HG03039 (cell line): ENCODE measurements at regions not wholly inside any gene's neighbourhood (a gene's known extent, or its start where the extent isn't known, plus 50 kb on each side); places are given as distances from the start of the nearest gene placed in this dataset.
"Not testable (repeated sequence)": the region's sequence is repeated elsewhere in the genome, so short reads cannot be mapped to it uniquely, and the experiment has no call there.

Experiments used
- ATAC-seq: cut with Tn5 transposase; IDR thresholded peaks from one replicate; pipeline ENCODE4 v1.9.1; 2021; ENCODE audit warnings: mild to moderate bottlenecking, moderate library complexity; ENCODE audit not compliant: unreplicated experiment

- no peak for ATAC-seq
Observed at GRCh38 chr10:9061871-9062270, 1007.4 kb downstream of the GATA3 start.

DNA sequence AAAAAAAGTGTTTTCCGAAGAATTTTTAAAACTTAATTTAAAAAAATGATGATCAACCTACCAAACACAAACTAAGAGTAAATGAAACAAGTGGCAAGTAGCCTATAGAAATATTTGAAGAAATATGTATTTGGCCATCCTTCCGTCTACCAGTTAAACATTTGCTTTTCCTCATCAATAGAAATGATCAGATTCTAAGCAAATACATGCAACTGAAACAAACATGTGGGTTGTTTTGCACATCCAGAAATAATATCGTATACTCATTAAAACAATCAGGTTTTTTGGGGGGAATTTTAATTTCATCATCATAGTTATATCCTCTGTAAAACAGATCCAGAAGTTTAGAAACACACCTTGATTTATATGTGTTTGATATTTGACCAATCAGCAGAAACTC is 1011.7 kb downstream of the GATA3 start:
- ATAC-seq = no peak

DNA sequence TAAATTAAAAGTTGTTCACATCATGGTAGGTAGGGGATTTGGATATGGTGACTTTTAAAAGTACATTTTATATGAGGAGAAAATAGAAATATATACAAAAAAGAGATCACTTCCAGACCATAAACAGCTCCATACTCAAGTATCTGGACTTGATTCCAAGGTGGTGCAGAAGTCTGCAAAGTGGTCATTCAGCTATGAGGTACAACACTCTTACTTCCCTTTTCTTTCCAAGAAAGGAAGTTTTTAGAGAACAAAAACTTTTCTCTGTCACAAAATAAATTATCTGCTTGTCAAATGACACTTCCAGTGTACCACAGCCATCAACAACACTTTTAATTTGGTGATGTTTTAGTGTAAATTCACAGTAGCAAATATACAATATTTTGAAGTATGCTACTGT is 1013.5 kb downstream of the GATA3 start:
- no peak for ATAC-seq

DNA sequence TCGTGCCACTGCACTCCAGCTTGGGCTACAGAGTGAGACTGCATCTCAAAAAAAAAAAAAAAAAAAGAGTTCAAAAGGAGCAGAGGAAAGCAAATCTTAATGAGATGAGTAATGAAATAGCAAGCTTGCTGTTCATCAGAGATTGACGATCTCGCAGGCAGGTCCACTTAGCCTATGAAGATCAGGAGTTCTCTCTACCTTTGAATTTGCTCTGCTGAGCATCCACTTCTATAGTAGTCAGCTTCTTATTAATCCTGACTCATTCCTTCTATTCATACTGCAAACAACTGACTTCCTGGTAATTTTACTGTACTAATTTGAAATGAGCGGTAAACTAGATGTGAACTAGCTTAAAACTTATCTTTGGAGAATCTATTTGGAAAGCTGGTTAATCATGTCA is 1014.6 kb downstream of the GATA3 start:
- ATAC-seq = no peak

GRCh38 chr10:9075420-9075819 is 1020.9 kb downstream of the GATA3 start:
- no peak for ATAC-seq

DNA sequence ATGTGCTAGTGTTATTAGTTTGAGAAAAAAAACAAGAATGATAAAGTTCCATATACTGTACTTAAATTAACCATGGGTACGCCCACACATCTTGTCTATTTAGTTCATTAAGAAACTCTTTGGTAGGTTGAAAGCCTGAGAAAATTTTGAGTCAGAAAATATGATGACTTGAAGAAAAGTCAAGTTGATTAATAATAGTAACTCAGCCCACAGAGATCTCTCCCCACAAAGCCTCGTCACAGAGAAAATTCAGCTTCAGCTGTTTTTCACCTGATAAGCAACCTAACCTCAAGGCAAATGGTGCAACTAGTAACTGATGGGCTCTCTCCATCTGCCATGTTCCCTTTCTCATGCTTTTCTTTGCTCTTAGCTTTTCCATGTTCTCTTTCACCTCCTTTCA is 1021.6 kb downstream of the GATA3 start:
- ATAC-seq = no peak

DNA sequence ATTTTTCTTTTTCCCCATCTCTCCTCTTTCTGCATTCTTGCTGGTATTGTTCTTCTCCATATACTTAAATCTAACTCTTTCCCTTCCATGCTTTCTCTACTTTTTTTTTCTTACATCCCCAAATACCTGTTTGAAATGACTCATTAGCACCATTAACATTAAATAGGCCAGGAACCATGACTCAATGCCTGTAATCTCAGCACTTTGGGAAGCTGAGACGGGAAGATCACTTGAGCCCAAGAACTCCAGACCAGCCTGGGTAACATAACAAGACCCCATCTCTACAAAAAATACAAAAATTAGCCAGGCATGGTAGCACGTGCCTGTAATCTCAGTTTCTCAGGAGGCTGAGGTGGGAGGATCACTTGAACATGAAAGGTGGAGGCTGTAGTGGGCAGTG is 1026.8 kb downstream of the GATA3 start:
- ATAC-seq = no peak

DNA sequence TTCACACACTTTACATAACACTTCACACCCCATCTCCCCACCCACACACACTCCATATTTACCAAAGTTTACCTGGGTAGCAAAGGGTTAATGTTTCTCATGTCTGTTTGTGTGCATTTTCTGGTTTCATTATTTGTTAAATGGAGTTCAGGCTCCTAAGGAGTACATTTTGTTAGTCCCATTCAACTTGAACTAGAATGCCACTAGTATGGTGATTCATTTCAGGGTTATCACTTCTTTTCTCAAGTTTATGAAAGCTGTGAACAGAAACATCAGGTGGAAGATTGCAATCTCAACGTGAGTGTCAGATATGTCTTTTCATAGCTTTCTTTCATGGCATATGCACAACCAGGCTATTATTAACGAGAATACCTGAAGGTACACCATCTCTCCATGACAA is 1027.5 kb downstream of the GATA3 start:
- no peak for ATAC-seq

- no peak for ATAC-seq
Observed at GRCh38 chr10:9091530-9092093, 1037.1 kb downstream of the GATA3 start.

GRCh38 chr10:9096288-9096687 is 1041.8 kb downstream of the GATA3 start:
- ATAC-seq = no peak

DNA sequence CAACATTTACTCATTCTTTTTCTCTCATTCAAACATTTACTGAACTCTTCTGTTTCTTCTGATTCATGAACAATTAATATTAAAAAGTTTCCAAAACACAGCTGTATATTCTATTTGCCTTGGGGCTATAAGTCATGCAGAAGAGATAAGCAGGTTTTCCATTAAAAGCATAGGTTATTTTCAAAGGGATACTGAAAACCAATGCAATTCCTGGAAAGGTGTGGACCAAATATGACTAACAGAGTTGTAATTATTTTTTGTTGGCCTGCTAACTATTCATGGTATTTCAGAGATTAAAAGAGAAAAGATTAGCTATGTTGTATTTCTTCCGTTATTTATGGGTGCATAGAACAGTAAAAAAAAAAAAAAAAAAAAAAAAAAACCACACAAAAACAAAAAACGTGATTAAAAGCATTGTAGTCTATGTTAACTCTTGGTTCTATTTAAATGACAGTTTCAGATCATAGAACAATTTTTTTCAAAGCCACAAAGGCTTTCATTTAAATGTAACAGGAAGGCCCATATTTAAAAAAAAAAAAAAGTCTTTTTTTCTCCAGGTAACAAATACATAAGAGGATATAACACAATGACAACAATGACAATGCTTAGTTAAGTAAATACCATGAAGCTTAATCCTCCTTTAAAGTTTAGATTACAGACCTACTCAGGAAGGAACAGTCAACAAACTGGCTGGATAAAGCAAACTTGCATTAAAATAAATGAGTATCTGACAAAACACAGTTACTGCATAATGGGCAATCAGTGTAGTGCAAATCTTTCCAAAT is 1042.9 kb downstream of the GATA3 start:
- ATAC-seq = no peak

DNA sequence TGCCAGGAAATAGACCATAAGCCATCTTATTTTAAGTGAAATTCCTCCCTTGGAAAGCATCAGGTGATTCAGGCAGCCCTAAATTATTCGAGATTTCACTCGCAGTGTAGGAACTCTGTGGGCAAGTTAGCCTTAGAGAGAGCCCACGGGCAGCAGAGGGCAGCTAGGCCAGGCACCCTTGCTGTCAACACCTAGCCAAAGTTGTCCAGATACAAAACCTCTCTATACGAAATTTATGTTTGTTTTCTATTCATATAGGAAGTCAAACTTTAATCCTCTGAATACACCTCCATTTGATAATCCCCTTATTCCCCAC is 1043.5 kb downstream of the GATA3 start:
- no peak for ATAC-seq

GRCh38 chr10:9102026-9102425 is 1047.5 kb downstream of the GATA3 start:
- no peak for ATAC-seq

GRCh38 chr10:9103301-9103700 is 1048.8 kb downstream of the GATA3 start:
- no peak for ATAC-seq

GRCh38 chr10:9111976-9112375 is 1057.5 kb downstream of the GATA3 start:
- no peak for ATAC-seq

DNA sequence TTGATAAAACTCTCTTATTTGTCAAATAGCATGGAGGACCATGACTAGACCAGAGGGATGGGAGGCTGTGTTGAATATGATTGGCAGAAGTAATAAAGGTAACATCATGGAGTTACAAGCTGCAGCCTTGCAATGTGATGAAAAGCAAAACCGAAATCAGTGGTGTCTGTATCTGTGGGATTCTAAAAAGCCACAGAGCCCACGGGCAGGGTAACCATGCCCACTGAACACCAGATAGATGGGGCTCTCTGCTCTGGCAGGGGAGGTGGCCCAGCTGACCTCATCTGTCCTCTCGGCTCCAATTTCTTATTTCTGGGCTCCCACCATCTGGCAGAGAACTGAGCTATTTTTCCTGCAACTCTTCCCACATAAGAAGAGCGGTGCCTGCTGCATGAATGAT is 1072.2 kb downstream of the GATA3 start:
- no peak for ATAC-seq

- ATAC-seq = no peak
Observed at GRCh38 chr10:9137368-9137767, 1082.9 kb downstream of the GATA3 start.

- ATAC-seq = not testable (repeated sequence)
Observed at GRCh38 chr10:9138829-9139228, 1084.3 kb downstream of the GATA3 start.

DNA sequence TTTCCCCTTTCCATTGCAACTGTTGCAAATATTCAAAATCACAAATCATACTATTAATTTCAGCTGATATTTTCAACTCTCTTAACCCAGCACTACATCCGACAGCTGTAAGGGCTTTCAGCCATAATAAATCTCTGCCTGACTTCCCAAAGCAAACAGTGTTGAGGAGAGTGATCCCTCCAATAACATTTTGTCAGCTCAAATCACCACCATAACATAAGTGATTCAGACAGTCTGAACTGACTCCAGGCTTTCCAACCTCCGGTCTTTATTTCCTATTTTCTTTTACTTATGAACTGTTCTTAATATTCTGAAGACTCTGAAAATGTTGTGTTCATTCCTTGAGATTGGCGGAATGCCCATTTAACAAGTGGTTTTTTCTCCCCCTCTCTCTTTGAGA is 1085.9 kb downstream of the GATA3 start:
- no peak for ATAC-seq

- ATAC-seq = no peak
Observed at GRCh38 chr10:9147475-9147874, 1093.0 kb downstream of the GATA3 start.

- no peak for ATAC-seq
Observed at GRCh38 chr10:9149134-9149533, 1094.6 kb downstream of the GATA3 start.

DNA sequence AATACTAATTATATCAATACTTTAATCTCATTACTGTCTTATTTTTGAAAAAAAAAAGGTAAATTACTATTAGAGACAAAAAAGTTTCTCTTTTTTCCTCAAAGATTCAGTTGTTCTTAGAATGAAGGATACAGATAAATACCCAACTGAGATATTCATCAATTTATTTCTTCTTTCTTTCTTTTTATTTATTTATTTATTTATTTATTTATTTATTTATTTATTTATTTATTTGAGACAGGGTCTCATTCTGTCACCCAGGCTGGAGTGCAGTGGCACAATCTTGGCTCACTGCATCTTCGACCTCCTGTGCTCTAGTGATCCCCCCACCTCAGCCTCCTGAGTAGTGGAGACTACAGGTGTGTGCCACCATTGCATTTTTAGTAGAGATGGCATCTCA is 1098.6 kb downstream of the GATA3 start:
- not testable (repeated sequence) for ATAC-seq

- ATAC-seq = no peak
Observed at GRCh38 chr10:9157656-9158055, 1103.2 kb downstream of the GATA3 start.
